Heart left ventricle (tissue), 16 donors: ENCODE measurements at regions not wholly inside any gene's neighbourhood (a gene's known extent, or its start where the extent isn't known, plus 50 kb on each side); places are given as distances from the start of the nearest gene placed in this dataset.
"Not testable (repeated sequence)": the region's sequence is repeated elsewhere in the genome, so short reads cannot be mapped to it uniquely, and the experiment has no call there.

Source experiments
- ATAC-seq, 4 donors: fragments of 200-7000 bp; cut with Tn5 transposase; one replicate each; pipeline ENCODE4 v1.9.1; 2020 to 2022; ENCODE audit warnings: moderate library complexity in 4 of 4, mild to moderate bottlenecking in 3 of 4, moderate number of reproducible peaks in 1 of 4
- DNase-seq, 5 donors: peaks; one replicate each; pipeline ENCODE4 v3.0.0-alpha.2; 2020
- H3K27ac ChIP-seq, 12 donors: fragments of 200-600 bp; sonication (generic) in 4 of 12; one replicate each; pipeline versions ENCODE4 v1.5.0 to v1.8.0; 2016 to 2022; ENCODE audit warnings: mild to moderate bottlenecking in 2 of 12
- H3K27me3 ChIP-seq, 9 donors: fragments of 200-600 bp; sonication (generic) in 2 of 9; one replicate each; pipeline versions ENCODE4 v1.5.1 to v1.8.0; 2016 to 2022; ENCODE audit warnings: mild to moderate bottlenecking in 3 of 9
- H3K36me3 ChIP-seq, 9 donors: fragments of 200-600 bp; sonication (generic) in 2 of 9; one replicate each; pipeline versions ENCODE4 v1.5.0 to v1.8.0; 2018 to 2022; ENCODE audit warnings: mild to moderate bottlenecking in 2 of 9
- H3K4me1 ChIP-seq, 12 donors: fragments of 200-600 bp; sonication (generic) in 4 of 12; one replicate each; pipeline versions ENCODE4 v1.5.0 to v1.8.0; 2016 to 2022; ENCODE audit warnings: mild to moderate bottlenecking in 3 of 12
- H3K4me3 ChIP-seq, 12 donors: fragments of 200-600 bp; sonication (generic) in 4 of 12; one replicate each; pipeline versions ENCODE4 v1.5.0 to v1.8.0; 2017 to 2022; ENCODE audit warnings: mild to moderate bottlenecking in 9 of 12, moderate library complexity in 4 of 12
- H3K9me3 ChIP-seq, 12 donors: fragments of 200-600 bp; sonication (generic) in 4 of 12; one replicate each; pipeline versions ENCODE4 v1.5.0 to v1.8.0; 2016 to 2022; ENCODE audit warnings: mild to moderate bottlenecking in 1 of 12
- WGBS, 4 donors: extraction: QIAGEN DNeasy Blood & Tissue Kit in 2 of 4; methylation state at CpG; one replicate each; pipeline versions ENCODE4 v1.1.5 to v1.1.7; 2013 to 2018; 5-methylcytosine and 5-hydroxymethylcytosine counted together
- intact Hi-C, 10 donors: fragments of 100-400 bp; cut with DNase I; formaldehyde crosslinking; loops; one replicate each; pipeline versions ENCODE4 v1.11.1 to v1.14.2; 2022
- donor health status: ischemic (EF 13 %, LVEDD 7.1; RV severe dilation, severe dysfunction).
- donor health status: healthy with polysubstance abuse.
- donor health status: DM: no; HTN: yes; CAD: no.
- donor health status: DM: no; HTN: no; CAD: no.
- donor health status: ischemic (EF 25% LVEDD 6.9; RV normal size, moderate dysfunction).
- donor health status: ischemic (EF 25% LVEDD 5.7; RV mildly dilated, moderate dysfunction).
- donor health status: healthy.
- donor health status: DM: yes; HTN: yes; CAD: no.
- donor health status: ischemic (EF 35%, LVEDD 5.7; RV mildly dilated, moderate dysfunction).
- donor health status: nonischemic (EF 11% LVEDD 7.7; RV severe dilation, severe dysfunction).
- donor health status: DM: yes; HTN: yes; CAD: no.
- donor health status: PGD.
- donor health status: ischemic (EF 29% LVEDD 5.4; RV normal size, mild dysfunction).
- donor health status: nonischemic (EF 23%, LVEDD 6.1; RV moderate dilation, normal function).

- 88 to 92% (median 90%) methylated on average over 23 to 33 of the region's 33 CpGs for WGBS, 4 donors
- H3K9me3 ChIP-seq, H3K4me1 ChIP-seq, H3K27me3 ChIP-seq, DNase-seq, H3K36me3 ChIP-seq, H3K27ac ChIP-seq, ATAC-seq, intact Hi-C loops, H3K4me3 ChIP-seq: not testable (repeated sequence)
Observed at GRCh38 chr7:63748571-63749302, 249.9 kb upstream of the ZNF722 start.

GRCh38 chr7:63752446-63752845 lies 246.2 kb upstream of the ZNF722 start:
- H3K27ac ChIP-seq, H3K36me3 ChIP-seq, H3K9me3 ChIP-seq, H3K4me1 ChIP-seq, DNase-seq, intact Hi-C loops, H3K27me3 ChIP-seq, H3K4me3 ChIP-seq, ATAC-seq: not testable (repeated sequence)
- 81 to 87% methylated on average over 5 to 12 of the region's 18 CpGs; no CpG with 5 or more reads in 2 of the 4 donors for WGBS, 4 donors

GRCh38 chr7:63753160-63753559 lies 245.5 kb upstream of the ZNF722 start:
- H3K9me3 ChIP-seq, intact Hi-C loops, H3K4me1 ChIP-seq, H3K36me3 ChIP-seq, DNase-seq, H3K27ac ChIP-seq, H3K4me3 ChIP-seq, ATAC-seq, H3K27me3 ChIP-seq: not testable (repeated sequence)
- WGBS, 4 donors: 75 to 97% (median 95%) methylated on average over 2 to 6 of the region's 22 CpGs; no CpG with 5 or more reads in 1 of the 4 donors

GRCh38 chr7:63760202-63760601 lies 238.4 kb upstream of the ZNF722 start:
- 93% methylated on average over 14 of the region's 29 CpGs; no CpG with 5 or more reads in 3 of the 4 donors for WGBS, 4 donors
- H3K9me3 ChIP-seq, ATAC-seq: not testable (repeated sequence)

GRCh38 chr7:63765541-63765940 lies 233.1 kb upstream of the ZNF722 start:
- H3K9me3 ChIP-seq, H3K36me3 ChIP-seq, H3K27me3 ChIP-seq, intact Hi-C loops, ATAC-seq, H3K4me3 ChIP-seq, DNase-seq, H3K4me1 ChIP-seq, H3K27ac ChIP-seq: not testable (repeated sequence)
- 85 to 89% (median 87%) methylated on average over 12 to 13 of the region's 13 CpGs for WGBS, 4 donors

More at GRCh38 chr7:63760202-63760601, 238.4 kb upstream of the ZNF722 start:
- H3K27me3 ChIP-seq, DNase-seq, H3K27ac ChIP-seq, intact Hi-C loops, H3K4me1 ChIP-seq, H3K4me3 ChIP-seq, H3K36me3 ChIP-seq: not testable (repeated sequence)

- H3K4me3 ChIP-seq, H3K36me3 ChIP-seq, H3K27ac ChIP-seq, ATAC-seq, H3K9me3 ChIP-seq, intact Hi-C loops, H3K4me1 ChIP-seq, DNase-seq, H3K27me3 ChIP-seq: not testable (repeated sequence)
- WGBS, 4 donors: 88 to 94% (median 90%) methylated on average over 6 to 23 of the region's 23 CpGs
Observed at GRCh38 chr7:63766197-63766596, 232.5 kb upstream of the ZNF722 start.

GRCh38 chr7:63770162-63770561 lies 228.5 kb upstream of the ZNF722 start:
- ATAC-seq, H3K27ac ChIP-seq, DNase-seq, H3K4me1 ChIP-seq, H3K27me3 ChIP-seq, H3K4me3 ChIP-seq, intact Hi-C loops, H3K9me3 ChIP-seq, H3K36me3 ChIP-seq: not testable (repeated sequence)
- WGBS, 4 donors: 20 to 93% (median 73%) methylated on average over 1 to 10 of the region's 10 CpGs

GRCh38 chr7:63771389-63772085 lies 227.1 kb upstream of the ZNF722 start:
- intact Hi-C loops, H3K4me1 ChIP-seq, ATAC-seq, H3K36me3 ChIP-seq, H3K27ac ChIP-seq, H3K27me3 ChIP-seq, H3K4me3 ChIP-seq, DNase-seq, H3K9me3 ChIP-seq: not testable (repeated sequence)
- 78 to 88% (median 84%) methylated on average over 15 to 25 of the region's 26 CpGs for WGBS, 4 donors
